Ureter (tissue), 1 donor: ENCODE measurements at regions not wholly inside any gene's neighbourhood (a gene's known extent, or its start where the extent isn't known, plus 50 kb on each side); places are given as distances from the start of the nearest gene placed in this dataset.
"Not testable (repeated sequence)": the region's sequence is repeated elsewhere in the genome, so short reads cannot be mapped to it uniquely, and the experiment has no call there.

Source experiments
- DNase-seq: peaks from one replicate; pipeline ENCODE4 v3.0.0-alpha.2; 2020; ENCODE audit warnings: low spot score
- donor health status: DM: yes; HTN: yes; CAD: no.

GRCh38 chr3:166818464-166818863 is 561.6 kb downstream of the ZBBX start:
- DNase-seq: no peak

- not testable (repeated sequence) for DNase-seq
Measured at GRCh38 chr3:166817269-166817668, 562.8 kb downstream of the ZBBX start.

GRCh38 chr3:166810741-166811445 is 569.2 kb downstream of the ZBBX start:
- DNase-seq: no peak

GRCh38 chr3:166809520-166809919 is 570.6 kb downstream of the ZBBX start:
- no peak for DNase-seq

GRCh38 chr3:166788936-166789335 is 591.2 kb downstream of the ZBBX start:
- DNase-seq: no peak

GRCh38 chr3:166785876-166786275 is 594.2 kb downstream of the ZBBX start:
- no peak for DNase-seq

- DNase-seq: no peak
Measured at GRCh38 chr3:166783206-166783605, 596.9 kb downstream of the ZBBX start.

- DNase-seq: no peak
Measured at GRCh38 chr3:166764698-166765318, 615.3 kb downstream of the ZBBX start.

GRCh38 chr3:166759736-166760513 is 620.2 kb downstream of the ZBBX start:
- DNase-seq: no peak

- DNase-seq: no peak
Measured at GRCh38 chr3:166752214-166752613, 627.9 kb downstream of the ZBBX start.

- no peak for DNase-seq
Measured at GRCh38 chr3:166743481-166744134, 636.5 kb downstream of the ZBBX start.

GRCh38 chr3:166734734-166735133 is 645.4 kb downstream of the ZBBX start:
- no peak for DNase-seq

GRCh38 chr3:166731701-166732100 is 648.4 kb downstream of the ZBBX start:
- DNase-seq: no peak

GRCh38 chr3:166721466-166721865 is 658.6 kb downstream of the ZBBX start:
- no peak for DNase-seq

GRCh38 chr3:166714206-166714605 is 665.9 kb downstream of the ZBBX start:
- no peak for DNase-seq

GRCh38 chr3:166713787-166714186 is 666.3 kb downstream of the ZBBX start:
- DNase-seq: no peak

- DNase-seq: no peak
Measured at GRCh38 chr3:166706094-166706493, 674.0 kb downstream of the ZBBX start.

GRCh38 chr3:166697495-166697894 is 682.6 kb downstream of the ZBBX start:
- DNase-seq: no peak

- DNase-seq: no peak
Measured at GRCh38 chr3:166696103-166696502, 684.0 kb downstream of the ZBBX start.

- DNase-seq: no peak
Measured at GRCh38 chr3:166688665-166689064, 691.4 kb downstream of the ZBBX start.

GRCh38 chr3:166685246-166685645 is 694.9 kb downstream of the ZBBX start:
- DNase-seq: no peak

- not testable (repeated sequence) for DNase-seq
Measured at GRCh38 chr3:166684077-166684476, 696.0 kb downstream of the ZBBX start.
